ENCODE measurements at regions not wholly inside any gene's neighbourhood (a gene's known extent, or its start where the extent isn't known, plus 50 kb on each side); places are given as distances from the start of the nearest gene placed in this dataset.

- no peak for TF ChIP-seq CTCF (IDR thresholded peaks at IDR 0.05; ENCODE audit: low read depth, low read length)
- DNase-seq (ENCODE audit: low read depth, low spot score) = no peak
- no peak overlapping the region for H3K4me3 ChIP-seq (ENCODE audit: low read depth, low read length)
- in situ Hi-C loops (cut with HindIII; ENCODE audit: low sequenced_read_pairs) = no loop called here
Observed at GRCh38 chr4:170242471-170242870, 152.7 kb upstream of the AADAT start.

DNA sequence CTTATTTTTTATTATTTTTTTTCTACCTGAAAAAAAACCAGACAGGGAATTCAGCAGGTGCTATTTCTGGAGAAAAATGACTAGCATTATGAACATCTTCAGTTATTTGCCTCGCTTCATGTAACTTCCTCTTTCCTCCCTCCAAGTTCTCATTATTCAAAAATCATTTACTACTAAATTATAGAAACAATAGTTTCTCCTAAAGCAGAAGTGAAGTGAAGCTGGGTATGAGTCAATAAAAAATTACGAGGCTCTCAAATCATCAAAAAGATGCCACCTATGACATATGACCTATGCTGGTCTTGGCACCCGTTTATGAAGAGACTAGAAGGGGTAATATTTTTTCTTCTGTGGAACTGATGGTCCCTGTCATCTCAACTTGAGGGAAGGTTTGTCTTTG, 145.0 kb upstream of the AADAT start:
- no peak for TF ChIP-seq CTCF (IDR thresholded peaks at IDR 0.05; ENCODE audit: low read depth, low read length)
- no peak for DNase-seq (ENCODE audit: low read depth, low spot score)
- in situ Hi-C loops (cut with HindIII; ENCODE audit: low sequenced_read_pairs) = no loop called here
- H3K4me3 ChIP-seq (ENCODE audit: low read depth, low read length) = no peak overlapping the region

DNA sequence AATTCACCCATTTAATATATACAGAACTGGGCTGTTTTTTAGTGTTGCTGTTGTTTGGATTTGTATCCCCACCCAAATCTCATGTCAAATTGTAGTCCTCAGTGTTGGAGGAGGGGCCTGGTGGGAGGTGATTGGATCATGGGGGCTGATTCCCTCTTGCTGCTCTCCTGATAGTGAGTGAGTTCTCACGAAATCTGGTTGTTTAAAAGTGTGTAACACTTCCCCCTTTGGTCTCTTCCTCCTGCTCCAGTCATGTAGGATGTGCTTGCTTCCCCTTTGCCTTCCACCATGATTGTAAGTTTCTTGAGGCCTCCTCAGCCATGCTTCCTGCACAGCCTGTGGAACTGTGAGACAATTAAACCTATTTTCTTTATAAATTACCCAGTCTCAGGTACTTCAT, 141.6 kb upstream of the AADAT start:
- no peak overlapping the region for H3K4me3 ChIP-seq (ENCODE audit: low read depth, low read length)
- no peak for TF ChIP-seq CTCF (IDR thresholded peaks at IDR 0.05; ENCODE audit: low read depth, low read length)
- in situ Hi-C loops (cut with HindIII; ENCODE audit: low sequenced_read_pairs) = no loop called here
- DNase-seq (ENCODE audit: low read depth, low spot score) = no peak

DNA sequence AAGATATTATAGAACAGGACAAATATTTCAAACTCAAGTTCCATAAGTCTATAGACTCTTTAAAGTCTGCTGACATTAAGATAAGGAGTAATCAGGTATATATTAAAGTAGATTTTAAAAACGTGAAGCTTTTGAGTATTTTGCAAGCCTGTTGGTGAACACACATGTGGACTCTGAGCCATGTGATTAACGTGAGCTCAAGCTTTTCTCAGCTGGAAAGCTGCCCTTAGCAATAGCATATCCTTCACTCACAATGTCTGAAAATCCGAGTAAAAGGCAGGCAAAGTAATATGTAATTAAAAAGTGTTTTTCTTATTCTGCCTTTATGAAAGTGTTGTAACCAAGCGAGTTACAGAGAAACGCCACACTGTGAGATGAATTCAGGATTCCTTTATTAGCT, 140.5 kb upstream of the AADAT start:
- no peak for TF ChIP-seq CTCF (IDR thresholded peaks at IDR 0.05; ENCODE audit: low read depth, low read length)
- no peak overlapping the region for H3K4me3 ChIP-seq (ENCODE audit: low read depth, low read length)
- DNase-seq (ENCODE audit: low read depth, low spot score) = no peak
- in situ Hi-C loops (cut with HindIII; ENCODE audit: low sequenced_read_pairs) = no loop called here

- TF ChIP-seq CTCF (IDR thresholded peaks at IDR 0.05; ENCODE audit: low read depth, low read length) = no peak
- in situ Hi-C loops (cut with HindIII; ENCODE audit: low sequenced_read_pairs) = no loop called here
- DNase-seq (ENCODE audit: low read depth, low spot score) = no peak
- H3K4me3 ChIP-seq (ENCODE audit: low read depth, low read length) = no peak overlapping the region
Observed at GRCh38 chr4:170229006-170229405, 139.2 kb upstream of the AADAT start.

DNA sequence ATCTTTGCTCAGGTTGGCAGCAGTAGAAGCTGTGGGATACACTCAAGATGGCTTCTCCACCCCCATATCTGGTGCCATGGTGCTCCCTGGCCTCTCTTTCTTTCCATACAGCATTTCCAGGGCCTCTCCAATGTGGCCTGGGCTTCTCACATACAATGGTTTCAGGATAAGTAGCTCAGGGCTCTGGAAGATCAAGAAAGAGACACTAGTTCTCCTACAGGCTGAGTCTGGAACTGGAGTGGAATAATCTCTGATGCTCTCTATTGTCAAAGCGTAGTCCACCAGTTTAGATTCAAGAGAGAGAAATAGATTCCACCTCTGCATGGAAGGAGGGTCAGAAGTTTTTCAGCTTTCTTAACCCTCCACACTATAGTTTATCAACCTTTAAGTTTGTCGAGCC, 138.2 kb upstream of the AADAT start:
- in situ Hi-C loops (cut with HindIII; ENCODE audit: low sequenced_read_pairs) = no loop called here
- no peak for DNase-seq (ENCODE audit: low read depth, low spot score)
- TF ChIP-seq CTCF (IDR thresholded peaks at IDR 0.05; ENCODE audit: low read depth, low read length) = no peak
- no peak overlapping the region for H3K4me3 ChIP-seq (ENCODE audit: low read depth, low read length)

DNA sequence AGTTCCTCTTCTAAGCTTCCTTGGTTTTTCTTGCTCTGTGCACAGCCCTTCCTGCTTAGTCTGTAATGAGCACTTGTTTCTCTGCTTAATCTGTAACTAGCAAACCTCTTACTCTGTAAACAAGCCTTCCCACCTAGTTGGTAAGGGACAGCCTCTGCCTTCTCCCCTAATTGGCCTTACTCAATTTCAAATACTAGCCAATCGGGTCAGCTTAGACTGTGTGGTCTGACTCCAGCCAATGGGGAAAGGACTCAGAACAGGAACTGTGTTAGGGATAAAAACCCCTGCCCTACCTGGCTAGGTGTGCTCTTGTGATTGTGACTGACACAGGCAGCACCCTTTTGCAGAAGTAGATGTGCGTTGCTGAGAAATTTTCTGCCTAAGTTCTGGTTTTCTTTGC, 136.5 kb upstream of the AADAT start:
- H3K4me3 ChIP-seq (ENCODE audit: low read depth, low read length) = no peak overlapping the region
- no peak for DNase-seq (ENCODE audit: low read depth, low spot score)
- TF ChIP-seq CTCF (IDR thresholded peaks at IDR 0.05; ENCODE audit: low read depth, low read length) = no peak
- in situ Hi-C loops (cut with HindIII; ENCODE audit: low sequenced_read_pairs) = no loop called here

All from astrocyte of the spinal cord (primary cell).